ENCODE measurements at regions not wholly inside any gene's neighbourhood (a gene's known extent, or its start where the extent isn't known, plus 50 kb on each side); places are given as distances from the start of the nearest gene placed in this dataset.

DNA sequence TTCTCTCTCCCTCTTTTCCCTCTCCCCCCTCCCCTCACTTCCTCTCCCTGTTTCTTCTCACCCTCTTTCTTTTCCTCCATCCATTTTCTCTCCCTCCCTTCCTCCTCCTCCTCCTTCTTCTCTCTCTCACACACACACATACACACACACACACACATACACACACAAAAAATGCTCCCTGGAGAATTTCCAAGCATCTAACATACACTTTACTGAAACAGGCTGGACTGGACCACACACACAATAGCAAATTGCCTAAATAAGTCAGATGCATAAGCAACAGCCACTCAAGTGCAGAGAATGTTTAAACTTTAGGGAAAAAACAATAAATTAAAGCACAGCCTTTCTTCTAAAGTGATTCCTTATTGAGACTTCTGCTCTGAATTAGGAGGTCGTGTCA is 267.7 kb downstream of the FGFR2 start:
- DNase-seq (ENCODE audit: low spot score) = no peak

- DNase-seq (ENCODE audit: low spot score) = no peak
Measured at GRCh38 chr10:121332353-121332752, 265.9 kb downstream of the FGFR2 start.

DNA sequence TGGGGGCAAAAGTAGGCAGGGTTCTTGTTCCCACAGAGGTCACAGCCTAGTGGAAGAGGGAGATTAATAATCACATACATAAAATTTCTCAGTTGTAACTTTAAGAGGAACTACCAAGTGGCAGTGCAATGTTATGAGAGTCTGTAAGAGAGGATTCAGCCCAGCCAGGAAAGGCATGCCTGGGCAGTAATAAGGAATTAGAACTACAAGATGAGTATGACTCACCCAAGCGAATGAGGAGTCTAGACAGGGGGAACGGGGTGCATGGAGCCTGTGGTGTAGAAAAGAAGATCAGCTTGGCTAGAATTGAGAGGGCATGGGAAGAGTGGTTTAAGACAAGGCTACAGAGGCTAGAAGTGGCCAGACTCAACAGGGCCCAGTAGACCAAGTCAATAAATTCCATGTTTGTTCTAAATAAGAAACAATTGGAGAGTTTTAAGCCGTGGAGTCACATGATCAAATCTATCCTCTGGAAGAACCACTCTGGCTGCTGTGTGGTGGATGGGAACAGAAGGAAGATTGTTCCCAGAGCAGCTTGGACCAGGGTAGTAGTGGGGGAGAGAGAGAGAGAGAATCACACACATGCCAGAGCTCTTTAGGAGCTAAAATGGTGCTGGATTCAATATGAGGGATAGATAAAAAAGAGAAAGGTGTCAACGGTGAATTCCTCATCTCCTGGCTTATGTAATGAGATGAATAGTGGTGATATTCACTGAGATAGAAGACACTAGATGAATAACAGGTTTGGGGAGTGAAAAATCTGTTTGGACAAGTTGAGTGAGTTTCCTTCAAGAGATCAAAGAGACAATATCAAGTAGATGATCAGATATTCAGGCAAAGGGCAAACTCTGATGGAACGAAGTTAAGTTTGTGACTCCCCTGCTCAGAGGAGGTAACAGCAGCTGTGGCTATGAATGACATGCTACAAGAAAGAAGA is 265.1 kb downstream of the FGFR2 start:
- peak; percentile 74 for DNase-seq (ENCODE audit: low spot score)

DNA sequence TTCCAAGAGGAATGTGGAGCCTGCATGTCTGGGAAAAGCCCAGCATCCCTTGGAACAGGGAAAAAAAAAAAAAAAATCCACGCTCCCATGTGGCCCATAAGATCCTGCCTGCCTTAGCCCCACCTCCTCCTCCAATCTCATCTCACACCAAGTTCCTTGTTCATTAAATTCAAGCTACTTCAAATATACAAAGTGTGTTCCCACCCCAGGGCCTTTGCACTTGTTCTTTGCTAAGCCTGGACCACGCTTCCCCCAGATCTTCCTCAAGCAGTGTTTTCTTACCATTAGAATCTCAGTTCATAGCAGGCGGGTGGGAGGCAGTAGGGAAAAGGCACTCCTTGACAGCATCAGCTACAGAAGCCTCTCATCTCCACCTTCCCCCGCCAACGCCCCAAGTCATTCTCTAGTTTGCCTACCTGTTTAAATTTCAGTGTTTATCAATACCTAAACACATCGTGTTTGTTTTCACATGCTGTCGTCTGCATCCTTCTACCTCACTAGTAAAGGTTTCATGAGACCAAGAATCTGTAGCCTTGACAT is 262.8 kb downstream of the FGFR2 start:
- DNase-seq (ENCODE audit: low spot score) = no peak

- DNase-seq (ENCODE audit: low spot score) = no peak
Measured at GRCh38 chr10:121337427-121337826, 260.8 kb downstream of the FGFR2 start.

DNA sequence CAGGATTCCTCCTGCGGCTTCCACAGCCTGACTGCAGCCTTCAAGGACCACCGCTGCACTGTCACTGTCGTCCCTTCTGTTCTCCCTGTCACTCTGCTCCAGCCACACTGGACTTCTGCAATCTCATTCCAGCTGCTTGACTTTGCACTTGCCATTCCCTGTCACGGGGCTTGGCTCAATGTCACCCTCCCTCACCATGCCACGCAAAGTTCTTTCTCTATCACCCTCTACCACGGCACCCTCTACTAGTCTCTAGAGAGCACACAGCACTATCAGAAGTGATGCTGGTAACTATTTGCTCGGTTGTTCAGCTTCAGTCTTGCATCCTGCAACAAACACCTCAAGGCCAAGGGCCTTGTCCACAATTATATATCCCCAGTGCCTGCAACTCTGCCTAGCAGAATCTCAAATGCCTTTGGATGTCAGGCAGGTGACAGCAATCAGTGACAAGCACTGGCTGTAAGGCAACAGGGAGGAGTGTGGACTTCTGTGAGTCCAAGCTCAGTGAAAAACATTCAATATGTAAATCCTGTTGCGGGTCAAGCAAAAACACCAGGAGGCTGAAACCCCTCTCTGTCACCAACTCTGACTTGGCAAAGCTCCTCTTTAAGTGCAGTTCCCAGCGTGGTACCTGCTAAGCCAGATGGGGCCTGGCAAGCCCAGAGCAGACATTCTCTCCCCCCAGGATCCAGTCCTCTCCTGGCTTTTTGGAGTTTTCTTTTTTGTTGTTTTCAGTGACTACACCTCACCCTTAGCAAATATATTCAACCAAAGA is 259.9 kb downstream of the FGFR2 start:
- DNase-seq (ENCODE audit: low spot score) = no peak

- DNase-seq (ENCODE audit: low spot score) = no peak
Measured at GRCh38 chr10:121339114-121339513, 259.1 kb downstream of the FGFR2 start.

- no peak for DNase-seq (ENCODE audit: low spot score)
Measured at GRCh38 chr10:121340271-121340831, 257.9 kb downstream of the FGFR2 start.

GRCh38 chr10:121351540-121351939 is 246.7 kb downstream of the FGFR2 start:
- DNase-seq (ENCODE audit: low spot score) = no peak

DNA sequence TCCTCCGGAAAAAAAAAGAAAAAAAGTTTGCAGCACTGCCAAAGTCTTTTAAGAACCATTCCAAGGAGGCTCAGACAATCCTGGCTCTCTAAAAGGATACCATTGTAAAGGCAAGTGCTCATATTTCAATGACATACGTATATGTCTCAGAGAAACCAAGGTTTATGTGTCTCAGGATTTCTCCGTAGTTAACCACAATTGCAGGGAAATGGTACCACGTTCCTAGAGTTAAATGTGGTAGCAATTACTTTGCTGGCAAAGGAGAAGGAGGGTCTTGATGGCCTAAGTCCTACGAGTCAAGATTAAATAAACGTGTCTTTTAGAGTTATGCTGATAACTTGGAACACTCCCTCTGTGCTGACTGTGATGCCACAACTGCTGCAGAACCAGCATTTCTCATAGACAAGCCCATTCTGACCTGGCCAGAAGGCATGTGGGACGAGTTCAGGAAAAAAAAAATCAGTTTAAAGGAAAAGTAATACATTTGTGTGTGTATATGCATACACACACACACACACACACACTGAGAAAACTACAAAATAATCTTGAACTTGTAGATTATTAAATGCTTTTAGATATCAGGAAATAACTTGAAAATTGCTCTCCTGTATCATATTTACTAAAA is 245.9 kb downstream of the FGFR2 start:
- no peak for DNase-seq (ENCODE audit: low spot score)

DNA sequence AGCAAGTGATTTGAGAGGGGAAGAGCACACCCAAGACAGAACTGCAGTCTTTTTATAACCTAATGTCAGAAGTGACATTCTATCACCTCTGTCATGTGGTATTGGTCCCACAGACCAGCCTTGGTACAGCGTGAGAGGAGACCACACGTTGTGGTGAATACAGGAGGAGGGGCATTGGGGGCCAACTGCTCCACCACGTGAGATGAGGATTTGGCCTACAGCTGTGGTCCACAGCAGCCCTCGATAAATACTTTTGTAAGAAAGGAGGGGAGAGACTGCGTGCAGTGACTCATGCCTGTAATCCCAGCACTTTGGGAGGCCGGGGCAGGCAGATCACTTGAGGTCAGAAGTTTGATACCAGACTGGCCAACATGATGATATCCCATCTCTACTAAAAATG is 243.1 kb downstream of the FGFR2 start:
- DNase-seq (ENCODE audit: low spot score) = no peak

- no peak for DNase-seq (ENCODE audit: low spot score)
Measured at GRCh38 chr10:121356183-121356582, 242.1 kb downstream of the FGFR2 start.

DNA sequence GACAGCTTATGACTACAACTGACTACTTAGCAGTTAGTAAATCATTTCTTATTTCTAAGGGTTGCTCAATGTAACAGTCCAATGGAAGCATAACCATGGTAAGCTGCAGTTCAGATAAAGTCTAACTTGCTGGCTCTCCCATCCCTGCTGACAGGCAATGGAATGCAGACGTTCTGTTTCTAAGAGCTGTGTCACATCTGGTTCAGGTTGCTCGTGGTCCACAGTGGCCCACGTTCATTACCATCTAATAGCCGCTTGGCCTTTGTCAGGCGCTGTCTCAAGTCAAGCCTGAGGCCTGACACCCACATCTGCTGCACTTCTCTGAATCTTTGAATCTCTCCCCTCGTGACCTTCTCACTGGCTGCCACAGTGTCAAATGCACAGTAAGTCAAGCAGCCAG is 240.8 kb downstream of the FGFR2 start:
- no peak for DNase-seq (ENCODE audit: low spot score)

GRCh38 chr10:121362026-121362425 is 236.2 kb downstream of the FGFR2 start:
- DNase-seq (ENCODE audit: low spot score) = no peak

- no peak for DNase-seq (ENCODE audit: low spot score)
Measured at GRCh38 chr10:121365566-121365965, 232.7 kb downstream of the FGFR2 start.

DNA sequence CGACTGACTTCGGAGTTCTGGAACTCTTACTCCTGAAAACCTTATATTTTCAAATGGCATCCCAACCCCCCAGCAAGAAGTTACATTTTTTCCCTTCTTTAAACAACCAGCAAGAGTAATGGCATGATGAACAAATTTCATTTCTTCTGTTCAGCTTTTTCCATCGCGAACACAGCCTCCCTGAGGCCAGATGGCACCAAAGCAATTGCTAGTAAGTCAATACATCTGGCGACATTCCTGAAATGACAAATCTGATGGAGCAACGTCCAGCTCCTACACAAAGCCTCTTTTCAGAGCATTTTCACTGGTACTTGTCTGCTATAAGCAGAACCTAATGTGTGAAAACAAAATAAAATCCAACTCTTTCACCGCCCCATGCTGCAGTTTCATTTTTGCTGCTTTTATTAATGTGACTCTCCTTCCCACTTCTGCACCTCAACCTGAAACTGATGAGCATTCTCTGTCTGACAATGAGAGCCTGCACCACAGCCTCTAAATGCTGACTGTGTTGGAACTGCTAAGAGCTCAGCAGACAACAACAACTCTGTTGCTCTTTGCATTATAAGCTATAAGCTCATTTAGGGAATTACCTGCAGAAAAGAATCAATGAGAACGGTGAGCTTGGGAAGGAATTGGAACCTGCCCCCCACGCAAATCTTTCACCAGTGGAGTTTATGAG is 229.8 kb downstream of the FGFR2 start:
- DNase-seq (ENCODE audit: low spot score) = peak; percentile 71

DNA sequence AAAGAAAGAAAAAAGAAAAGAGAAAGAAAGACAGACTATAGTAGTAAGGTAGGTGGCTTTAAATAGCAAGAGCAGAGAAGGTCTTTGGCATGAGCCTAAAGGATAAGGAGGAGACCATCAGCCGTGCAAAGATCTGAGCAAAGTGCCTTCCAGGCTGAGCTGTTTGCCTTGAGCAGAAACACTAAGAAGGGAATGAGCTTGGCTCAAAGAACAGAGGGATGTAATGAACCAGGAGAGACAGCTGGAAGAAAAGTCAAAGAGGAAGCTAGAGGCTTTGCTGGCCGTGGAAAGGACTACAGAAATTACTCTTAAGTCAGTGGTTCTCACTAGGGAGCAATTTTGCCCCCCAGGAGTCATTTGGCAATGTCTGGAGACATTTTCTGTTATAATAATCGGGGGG is 228.6 kb downstream of the FGFR2 start:
- no peak for DNase-seq (ENCODE audit: low spot score)

DNA sequence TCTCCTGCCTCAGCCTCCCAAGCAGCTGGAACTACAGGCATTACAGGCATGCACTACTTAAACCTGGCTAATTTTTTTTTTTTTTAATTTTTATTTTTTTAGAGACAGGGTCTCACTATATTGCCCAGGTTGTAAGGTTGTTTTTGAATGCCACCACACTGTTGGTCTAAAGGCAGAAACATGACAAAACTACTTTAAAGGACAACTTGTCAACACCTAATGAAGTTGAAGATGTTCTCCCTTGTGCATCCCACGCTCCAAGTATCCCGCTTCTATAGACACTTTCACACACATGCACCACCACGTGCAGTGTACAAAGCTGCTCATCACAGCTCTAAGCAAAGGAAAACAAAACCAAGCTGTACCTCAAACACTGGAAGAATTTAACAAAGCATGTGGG is 226.4 kb downstream of the FGFR2 start:
- no peak for DNase-seq (ENCODE audit: low spot score)

GRCh38 chr10:121373411-121373810 is 224.8 kb downstream of the FGFR2 start:
- no peak for DNase-seq (ENCODE audit: low spot score)

DNA sequence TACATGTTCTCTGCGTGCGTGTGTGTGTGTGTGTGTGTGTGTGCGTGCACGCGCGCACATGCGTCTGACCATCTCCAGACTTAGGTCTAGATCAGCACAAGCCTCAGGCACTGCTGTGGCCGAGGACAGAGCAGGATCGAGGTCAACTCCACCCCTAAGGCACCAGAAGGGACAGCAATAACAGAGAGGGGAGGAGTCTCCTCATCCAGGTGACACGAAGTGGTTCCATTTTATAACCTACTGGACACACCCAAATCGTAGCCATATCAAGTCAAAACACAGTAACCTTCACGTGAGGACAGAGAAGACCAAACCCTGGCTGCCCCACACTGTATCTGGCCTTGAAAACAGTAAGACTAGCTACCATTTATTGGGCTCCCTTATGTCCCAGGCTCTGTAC is 224.1 kb downstream of the FGFR2 start:
- no peak for DNase-seq (ENCODE audit: low spot score)

DNA sequence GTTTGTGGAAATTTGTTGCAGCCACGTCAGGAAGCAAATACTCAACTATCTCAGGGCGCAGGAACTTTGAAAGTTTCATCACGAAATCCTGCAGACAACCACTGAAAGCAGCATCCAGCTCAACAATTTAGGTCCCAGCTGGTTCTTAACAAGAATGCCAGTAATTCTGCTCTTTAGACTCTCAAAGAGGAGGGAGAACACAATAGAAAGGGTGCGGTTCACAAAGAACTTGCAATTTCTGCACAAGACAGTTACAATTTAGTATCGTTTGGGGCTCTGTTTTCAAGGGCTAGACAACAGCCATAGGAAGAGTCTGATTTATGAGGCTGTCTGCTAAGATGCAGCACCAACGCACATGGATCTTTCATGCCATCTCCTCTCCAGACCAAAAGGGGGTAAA is 223.1 kb downstream of the FGFR2 start:
- DNase-seq (ENCODE audit: low spot score) = no peak

All from globus pallidus (tissue), 1 donor.